ENCODE measurements at regions not wholly inside any gene's neighbourhood (a gene's known extent, or its start where the extent isn't known, plus 50 kb on each side); places are given as distances from the start of the nearest gene placed in this dataset.
"Not testable (repeated sequence)": the region's sequence is repeated elsewhere in the genome, so short reads cannot be mapped to it uniquely, and the experiment has no call there.

DNA sequence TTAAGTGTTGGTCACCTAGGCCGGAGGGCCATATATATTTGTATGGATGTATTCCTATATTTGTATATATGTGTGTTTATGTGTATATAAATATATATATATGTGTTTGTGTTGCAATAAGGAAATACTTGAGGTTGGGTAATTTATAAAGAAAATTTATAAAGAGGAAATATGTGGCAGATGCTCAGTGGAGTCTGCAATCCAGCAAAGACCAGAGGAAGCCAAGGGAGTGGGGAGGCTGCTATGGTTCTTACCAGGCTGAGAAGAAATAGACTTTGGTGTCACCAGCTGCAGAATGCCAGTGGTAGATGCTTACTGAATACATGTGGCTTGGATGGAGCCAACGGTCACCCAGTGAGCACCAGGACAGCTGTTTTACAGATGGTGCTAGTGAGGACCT lies 97.4 kb upstream of the ELOVL5 start:
- intact Hi-C loops (cut with micrococcal nuclease) = no loop called here

DNA sequence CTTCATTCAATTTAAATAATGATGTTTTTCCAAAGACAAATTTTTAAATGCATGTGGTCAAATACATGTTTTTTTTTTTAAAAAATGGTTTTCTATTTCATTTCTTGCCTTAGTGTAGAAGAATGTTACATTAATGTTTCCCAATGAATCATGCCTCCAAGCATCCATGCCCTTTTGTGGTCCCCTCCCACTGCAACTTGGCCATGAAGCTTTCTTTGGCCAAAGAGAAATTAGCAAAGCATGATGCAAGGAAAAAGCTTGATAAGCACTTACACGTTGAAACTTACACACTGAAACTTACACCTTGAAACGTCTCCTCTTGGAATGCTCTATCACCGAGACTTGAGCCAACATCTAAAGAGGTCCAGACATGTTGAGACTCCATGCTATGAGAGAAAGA lies 93.0 kb upstream of the ELOVL5 start:
- intact Hi-C loops (cut with micrococcal nuclease) = no loop called here

GRCh38 chr6:53441035-53441493 lies 92.3 kb upstream of the ELOVL5 start:
- intact Hi-C loops (cut with micrococcal nuclease) = no loop called here

- intact Hi-C loops (cut with micrococcal nuclease) = no loop called here
Observed at GRCh38 chr6:53440336-53440945, 91.7 kb upstream of the ELOVL5 start.

DNA sequence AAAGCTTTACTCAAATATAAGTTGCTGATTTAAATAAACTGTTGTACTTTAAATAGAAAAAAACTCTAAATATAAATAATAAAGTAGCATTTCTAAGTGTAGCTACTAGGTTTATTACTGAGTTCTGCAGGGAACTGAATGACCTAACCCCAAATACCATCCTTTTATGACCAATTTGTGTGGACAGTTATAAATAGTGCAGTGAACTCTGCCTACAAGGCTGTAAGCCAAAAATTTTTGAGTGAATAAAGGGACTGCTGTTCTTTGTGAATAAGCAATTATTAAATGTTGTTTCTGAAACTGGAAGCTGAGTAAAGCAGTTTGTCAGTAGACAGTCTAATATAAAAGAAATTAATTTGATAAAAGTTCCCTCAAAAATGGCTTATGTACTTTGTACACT lies 90.8 kb upstream of the ELOVL5 start:
- intact Hi-C loops (cut with micrococcal nuclease) = loop anchor here (5.0 kb wide), 1 partner anchor 43 kb away; no protein-coding TSS in a partner anchor

GRCh38 chr6:53437557-53438202 lies 88.9 kb upstream of the ELOVL5 start:
- intact Hi-C loops (cut with micrococcal nuclease) = loop anchor here (1.0 to 5.0 kb wide), 2 partner anchors 45 to 265 kb away; no protein-coding TSS in a partner anchor

DNA sequence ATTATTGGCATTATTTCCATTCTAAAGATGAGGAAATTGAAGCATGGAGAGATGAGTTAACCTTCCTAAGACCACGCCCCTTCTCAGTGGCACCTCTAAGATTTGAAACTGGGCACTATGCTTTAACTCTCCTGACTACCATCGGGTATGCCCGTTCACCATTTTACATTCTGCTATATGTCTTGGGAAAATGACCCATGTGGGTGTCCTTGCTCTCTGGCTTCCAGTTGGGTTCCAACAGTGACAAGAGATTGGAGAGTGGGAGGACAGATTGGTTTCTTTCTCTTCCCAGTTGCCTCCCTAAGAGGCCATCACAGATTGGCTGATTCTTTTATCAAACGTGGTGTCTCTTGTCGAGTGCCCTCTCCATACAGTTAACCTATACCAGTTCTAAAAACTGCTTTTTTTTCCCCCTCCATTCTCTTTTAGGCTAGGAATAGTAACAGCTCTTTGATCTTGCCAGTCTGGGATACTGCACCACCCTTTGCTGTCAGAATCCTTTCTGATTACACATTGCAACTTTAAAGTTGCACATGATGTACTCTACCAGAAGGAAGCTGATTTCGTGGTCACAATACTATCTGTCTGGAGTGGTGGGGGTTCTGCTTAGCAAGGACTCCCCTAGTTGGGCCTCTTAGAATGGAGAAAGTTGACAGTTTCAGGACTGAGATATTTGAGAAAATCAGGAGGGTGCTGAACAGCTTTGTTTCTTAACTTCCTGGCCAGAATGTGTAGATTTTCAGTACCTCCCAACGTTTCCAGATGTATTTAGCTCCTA lies 88.0 kb upstream of the ELOVL5 start:
- intact Hi-C loops (cut with micrococcal nuclease) = loop anchor here (1.0 to 5.0 kb wide), 2 partner anchors 46 to 264 kb away; no protein-coding TSS in a partner anchor

DNA sequence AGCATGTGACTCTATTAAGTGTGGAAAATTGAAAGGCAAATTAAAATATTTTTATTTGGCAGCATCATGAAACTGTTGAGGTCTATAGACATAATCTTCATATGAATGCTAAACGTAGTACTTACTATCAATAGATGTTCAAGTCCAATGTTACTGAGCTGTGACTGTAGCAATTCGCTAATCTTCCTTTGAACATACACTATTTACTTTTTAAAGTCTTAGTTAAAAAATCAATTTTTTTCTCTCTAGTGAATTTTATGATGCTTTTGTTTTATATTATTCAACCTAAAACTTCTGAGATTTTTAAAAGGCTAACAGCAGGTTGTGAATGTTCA lies 85.2 kb upstream of the ELOVL5 start:
- intact Hi-C loops (cut with micrococcal nuclease) = no loop called here

DNA sequence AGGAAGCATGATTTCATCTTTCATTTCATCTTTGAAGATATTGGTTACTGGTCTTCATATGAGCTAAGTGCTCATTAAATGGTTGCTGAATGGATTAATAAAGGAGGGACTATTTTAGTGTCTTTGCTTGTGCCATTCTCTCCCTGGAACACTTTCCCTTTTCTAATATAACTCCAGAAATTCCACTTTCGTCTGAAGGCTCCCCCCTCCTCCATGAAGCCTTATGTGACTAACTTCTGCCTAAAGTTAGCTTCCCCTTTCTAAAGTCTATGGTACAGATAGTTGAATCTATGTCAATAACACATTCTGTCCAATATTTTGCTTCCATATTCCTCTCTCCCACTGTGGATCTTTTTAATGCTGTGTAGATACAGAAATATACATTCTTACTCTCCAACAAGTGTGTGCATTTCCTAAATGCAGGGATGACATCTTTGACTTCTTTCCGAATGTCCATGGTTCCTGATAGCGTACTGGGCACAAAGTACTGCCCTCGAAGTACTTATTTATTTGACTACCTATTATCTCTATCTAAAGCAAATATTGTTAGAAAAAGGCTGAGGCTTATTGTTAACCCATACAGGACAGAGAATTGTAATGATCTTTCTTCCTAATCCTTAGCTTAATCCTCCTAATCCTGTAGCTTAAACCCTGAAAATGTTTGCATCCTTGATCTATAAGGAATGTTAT lies 84.7 kb upstream of the ELOVL5 start:
- intact Hi-C loops (cut with micrococcal nuclease) = no loop called here

DNA sequence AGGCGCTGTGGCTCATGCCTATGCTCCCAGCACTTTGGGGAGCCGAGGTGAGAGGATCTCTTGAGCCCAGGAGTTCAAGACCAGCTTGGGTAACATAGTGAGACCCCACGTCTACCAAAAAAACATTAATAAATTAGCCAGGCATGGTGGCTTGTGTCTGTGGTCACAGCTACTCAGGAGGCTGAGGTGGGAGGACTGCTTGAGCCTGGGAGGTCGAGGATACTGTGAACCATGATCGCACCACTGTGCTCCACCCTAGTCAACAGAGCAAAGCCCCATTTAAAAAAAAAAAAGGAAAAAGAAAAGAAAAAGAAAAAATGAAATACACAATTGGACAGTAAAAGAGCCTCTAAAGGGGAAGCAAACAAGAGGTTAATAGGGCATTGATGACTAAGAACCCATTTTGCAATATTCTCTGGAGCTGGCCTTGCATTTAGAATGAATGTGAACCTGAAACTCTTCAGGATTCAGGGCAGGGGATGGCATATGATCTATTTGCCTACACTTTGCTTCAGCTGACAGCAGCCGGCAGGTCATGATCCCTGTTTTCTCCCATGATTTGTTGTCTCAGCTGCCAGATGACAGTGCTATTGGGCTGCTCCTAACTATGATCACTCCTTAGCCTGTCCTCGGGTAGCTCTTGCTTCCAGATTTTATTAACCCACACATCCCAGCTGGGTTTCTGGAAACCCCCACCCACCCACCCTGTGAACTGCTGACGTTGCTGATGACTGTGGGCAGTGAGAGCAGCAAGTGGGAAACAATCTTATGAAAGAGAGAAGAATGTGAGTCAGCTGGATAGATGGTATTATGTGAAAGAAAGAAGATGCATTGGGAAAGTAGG lies 83.8 kb upstream of the ELOVL5 start:
- intact Hi-C loops (cut with micrococcal nuclease) = no loop called here

GRCh38 chr6:53431704-53432103 lies 83.0 kb upstream of the ELOVL5 start:
- intact Hi-C loops (cut with micrococcal nuclease) = no loop called here

- intact Hi-C loops (cut with micrococcal nuclease) = no loop called here
Observed at GRCh38 chr6:53429401-53429800, 80.7 kb upstream of the ELOVL5 start.

GRCh38 chr6:53428886-53429285 lies 80.1 kb upstream of the ELOVL5 start:
- intact Hi-C loops (cut with micrococcal nuclease) = no loop called here

- intact Hi-C loops (cut with micrococcal nuclease) = no loop called here
Observed at GRCh38 chr6:53426667-53427270, 78.0 kb upstream of the ELOVL5 start.

GRCh38 chr6:53426117-53426516 lies 77.4 kb upstream of the ELOVL5 start:
- intact Hi-C loops (cut with micrococcal nuclease) = no loop called here

DNA sequence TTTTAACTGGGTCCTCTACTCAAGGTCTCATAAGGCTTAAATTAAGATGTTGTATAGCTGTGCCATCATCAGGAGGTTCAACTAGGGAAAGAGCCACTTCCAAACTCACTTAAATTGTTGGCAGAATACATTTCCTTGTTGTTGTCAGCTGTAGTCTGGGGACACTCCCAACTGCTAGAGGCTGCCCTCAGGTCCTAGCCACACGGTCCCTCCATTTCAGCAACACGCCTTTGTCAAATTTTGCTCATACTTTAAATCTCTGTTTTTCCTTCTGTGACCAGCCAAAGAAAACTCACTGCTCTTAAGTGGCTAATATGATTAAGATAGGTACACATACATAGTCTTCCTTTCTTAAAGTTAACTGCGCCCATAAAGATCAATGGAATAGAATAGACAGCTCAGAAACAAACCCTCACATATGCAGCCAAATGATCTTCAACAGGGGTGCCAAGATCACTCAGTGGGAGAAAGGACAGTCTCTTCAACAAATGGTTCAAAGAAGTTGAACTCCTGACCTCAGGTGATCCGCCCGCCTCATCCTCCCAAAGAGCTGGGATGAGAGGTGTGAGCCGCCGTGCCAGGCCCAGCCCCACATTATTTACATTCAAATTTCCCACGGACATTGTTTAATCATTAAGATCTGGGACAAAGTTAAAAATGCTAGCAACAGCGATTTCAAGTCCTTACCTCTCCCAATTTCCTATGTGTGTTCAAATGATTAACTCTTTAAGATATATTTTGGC lies 76.4 kb upstream of the ELOVL5 start:
- intact Hi-C loops (cut with micrococcal nuclease) = no loop called here

- intact Hi-C loops (cut with micrococcal nuclease) = no loop called here
Observed at GRCh38 chr6:53424300-53424699, 75.5 kb upstream of the ELOVL5 start.

GRCh38 chr6:53423560-53423959 lies 74.8 kb upstream of the ELOVL5 start:
- intact Hi-C loops (cut with micrococcal nuclease) = not testable (repeated sequence)

GRCh38 chr6:53419026-53419425 lies 70.3 kb upstream of the ELOVL5 start:
- intact Hi-C loops (cut with micrococcal nuclease) = no loop called here

GRCh38 chr6:53418288-53418687 lies 69.5 kb upstream of the ELOVL5 start:
- intact Hi-C loops (cut with micrococcal nuclease) = no loop called here

Measured in T-helper 2 cell treated with Interferon-gamma antibody and Interleukin-4, amounts not matched to agents 100 ng/mL and 5 ng/mL, for 36 hours (primary cell).